Activated T-cell treated with anti-CD3 and anti-CD28 coated beads, Interleukin-2, amount 50 U/mL, for 4 hours (primary cell): ENCODE measurements at regions not wholly inside any gene's neighbourhood (a gene's known extent, or its start where the extent isn't known, plus 50 kb on each side); places are given as distances from the start of the nearest gene placed in this dataset.
"Not testable (repeated sequence)": the region's sequence is repeated elsewhere in the genome, so short reads cannot be mapped to it uniquely, and the experiment has no call there.

ENCODE experiments used
- ATAC-seq, 2 donors: fragments of 200-7000 bp; cut with Tn5 transposase; one replicate each; pipeline ENCODE4 v1.10.0; 2021
- DNase-seq: peaks from one replicate; pipeline ENCODE4 v3.0.0-alpha.2; 2020
- H3K27me3 Mint-ChIP-seq: one replicate; pipeline ENCODE4 v1.8.0; 2021; ENCODE audit warnings: low read depth, mixed read lengths
- H3K36me3 Mint-ChIP-seq: one replicate; pipeline ENCODE4 v1.8.0; 2022; ENCODE audit warnings: mixed read lengths; ENCODE audit not compliant: insufficient read depth
- H3K4me1 Mint-ChIP-seq: one replicate; pipeline ENCODE4 v1.8.0; 2021; ENCODE audit warnings: low read depth, mixed read lengths
- H3K4me3 Mint-ChIP-seq: one replicate; pipeline ENCODE4 v1.8.0; 2021; ENCODE audit warnings: mild to moderate bottlenecking, moderate library complexity, mixed read lengths
- H3K9me3 Mint-ChIP-seq: one replicate; pipeline ENCODE4 v1.8.0; 2021; ENCODE audit warnings: mixed read lengths

DNA sequence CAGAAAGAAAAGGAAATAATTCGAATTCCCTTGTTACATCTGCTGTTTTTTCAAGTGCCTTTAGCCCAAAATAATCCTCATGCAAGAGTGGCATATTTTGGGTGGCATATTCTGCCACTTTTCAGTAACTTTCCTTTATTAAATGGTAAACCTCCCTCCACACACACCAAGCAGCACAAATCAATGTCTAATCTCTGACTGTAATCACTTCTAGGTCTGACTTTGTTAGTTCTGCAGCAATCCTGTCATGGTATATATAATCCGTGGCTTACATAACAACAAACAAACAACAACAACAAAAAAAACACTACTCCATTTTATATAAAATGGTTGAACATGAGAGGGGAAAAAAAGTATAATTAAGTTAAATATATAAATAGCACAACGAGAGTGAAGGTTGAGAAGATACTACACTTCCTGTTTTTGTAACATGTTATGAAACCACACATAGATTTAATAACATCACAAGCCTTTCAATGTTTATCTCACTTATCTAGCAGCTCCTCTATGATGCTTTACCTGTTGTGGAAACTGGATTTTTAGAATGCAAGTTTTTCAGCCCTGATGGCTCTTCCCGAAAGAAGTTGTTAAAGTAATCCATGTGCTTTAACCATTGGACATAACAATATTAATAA is 715.4 kb downstream of the GRXCR1 start:
- Mint-ChIP-seq H3K4me1 (no peaks in the 10 kb centered on the region), H3K4me3 (no peak overlapping the region), H3K27me3 (no peaks in the 10 kb centered on the region), H3K9me3 (peaks cover 7% of the 10 kb centered on the region), H3K36me3 (no peaks in the 10 kb centered on the region)
- ATAC-seq (no peak), DNase-seq (no peak)

DNA sequence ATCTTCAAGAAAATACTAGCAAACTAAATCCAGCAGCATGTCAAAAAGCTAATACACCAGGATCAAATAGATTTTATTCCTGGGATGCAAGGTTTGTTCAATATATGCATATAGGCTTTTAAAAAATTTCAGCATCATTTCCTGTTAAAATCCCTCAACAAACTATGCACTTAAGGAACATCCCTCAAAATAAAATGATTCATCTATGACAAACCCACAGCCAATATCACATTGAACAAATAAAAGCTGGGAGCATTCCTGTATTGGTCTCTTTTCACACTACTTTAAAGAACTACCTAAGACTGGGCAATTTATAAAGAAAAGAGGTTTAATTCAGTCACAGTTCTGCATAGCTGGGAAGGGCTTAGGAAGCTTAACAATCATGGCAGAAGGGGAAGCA is 726.7 kb downstream of the GRXCR1 start:
- Mint-ChIP-seq H3K27me3 (no peaks in the 10 kb centered on the region), H3K36me3 (no peaks in the 10 kb centered on the region), H3K4me1 (no peaks in the 10 kb centered on the region), H3K9me3 (peaks cover 45% of the 10 kb centered on the region), H3K4me3 (no peak overlapping the region)
- no peak for ATAC-seq
- DNase-seq = no peak

DNA sequence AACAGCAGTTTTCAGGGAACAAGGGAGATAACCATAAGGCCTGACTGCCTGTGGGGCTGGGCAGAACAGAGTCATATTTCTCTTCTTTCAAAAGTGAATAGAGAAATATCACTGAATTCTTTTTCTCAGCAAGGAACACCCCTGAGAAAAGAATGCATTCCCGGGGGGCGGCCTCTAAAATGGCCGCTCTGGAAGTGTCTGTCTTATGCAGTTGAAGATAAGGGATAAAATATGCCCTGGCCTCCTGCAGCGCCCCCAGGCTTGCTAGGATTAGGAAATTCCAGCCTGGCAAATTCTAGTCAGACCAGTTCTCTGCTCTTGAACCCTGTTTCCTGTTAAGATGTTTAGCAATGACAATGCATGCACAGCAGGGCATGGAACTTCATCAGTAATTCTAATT is 745.4 kb downstream of the GRXCR1 start:
- not testable (repeated sequence) for H3K4me3 Mint-ChIP-seq, DNase-seq, H3K27me3 Mint-ChIP-seq, ATAC-seq, H3K36me3 Mint-ChIP-seq, H3K4me1 Mint-ChIP-seq
- H3K9me3 Mint-ChIP-seq = peaks cover 25% of the 10 kb centered on the region

DNA sequence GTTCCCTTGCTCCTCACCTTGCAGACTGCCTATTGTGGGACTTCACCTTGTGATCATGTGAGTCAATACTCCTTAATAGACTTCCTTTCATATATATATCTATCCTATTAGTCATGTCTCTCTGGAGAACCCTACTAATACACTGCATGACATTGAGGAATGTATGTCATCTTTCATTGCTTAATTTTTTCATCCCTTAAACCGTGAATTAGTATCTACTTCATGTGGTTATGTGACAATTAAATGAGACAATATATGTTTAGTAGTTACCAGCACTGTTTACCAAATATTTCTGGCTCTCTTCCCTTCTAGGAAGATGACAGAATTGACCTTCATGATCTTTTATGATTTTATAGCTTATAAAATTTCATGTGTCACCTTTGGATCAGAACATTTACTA is 759.5 kb downstream of the GRXCR1 start:
- no peaks in the 10 kb centered on the region for H3K36me3 Mint-ChIP-seq
- H3K9me3 Mint-ChIP-seq = peaks cover 23% of the 10 kb centered on the region
- no peaks in the 10 kb centered on the region for H3K4me1 Mint-ChIP-seq
- DNase-seq (no peak), ATAC-seq (no peak)
- H3K27me3 Mint-ChIP-seq = no peaks in the 10 kb centered on the region
- H3K4me3 Mint-ChIP-seq = no peak overlapping the region

DNA sequence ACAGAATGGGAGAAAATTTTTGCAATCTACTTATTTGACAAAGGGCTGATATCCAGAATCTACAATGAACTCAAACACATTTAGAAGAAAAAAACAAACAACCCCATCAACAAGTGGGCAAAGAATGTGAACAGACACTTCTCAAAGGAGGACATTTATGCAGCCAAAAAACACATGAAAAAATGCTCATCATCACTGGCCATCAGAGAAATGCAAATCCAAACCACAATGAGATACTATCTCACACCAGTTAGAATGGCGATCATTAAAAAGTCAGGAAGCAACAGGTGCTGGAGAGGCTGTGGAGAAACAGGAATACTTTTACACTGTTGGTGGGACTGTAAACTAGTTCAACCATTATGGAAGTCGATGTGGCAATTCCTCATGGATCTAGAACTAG is 767.0 kb downstream of the GRXCR1 start:
- H3K27me3 Mint-ChIP-seq, H3K4me1 Mint-ChIP-seq, ATAC-seq, H3K36me3 Mint-ChIP-seq, H3K4me3 Mint-ChIP-seq, DNase-seq: not testable (repeated sequence)
- H3K9me3 Mint-ChIP-seq = peaks cover 19% of the 10 kb centered on the region

DNA sequence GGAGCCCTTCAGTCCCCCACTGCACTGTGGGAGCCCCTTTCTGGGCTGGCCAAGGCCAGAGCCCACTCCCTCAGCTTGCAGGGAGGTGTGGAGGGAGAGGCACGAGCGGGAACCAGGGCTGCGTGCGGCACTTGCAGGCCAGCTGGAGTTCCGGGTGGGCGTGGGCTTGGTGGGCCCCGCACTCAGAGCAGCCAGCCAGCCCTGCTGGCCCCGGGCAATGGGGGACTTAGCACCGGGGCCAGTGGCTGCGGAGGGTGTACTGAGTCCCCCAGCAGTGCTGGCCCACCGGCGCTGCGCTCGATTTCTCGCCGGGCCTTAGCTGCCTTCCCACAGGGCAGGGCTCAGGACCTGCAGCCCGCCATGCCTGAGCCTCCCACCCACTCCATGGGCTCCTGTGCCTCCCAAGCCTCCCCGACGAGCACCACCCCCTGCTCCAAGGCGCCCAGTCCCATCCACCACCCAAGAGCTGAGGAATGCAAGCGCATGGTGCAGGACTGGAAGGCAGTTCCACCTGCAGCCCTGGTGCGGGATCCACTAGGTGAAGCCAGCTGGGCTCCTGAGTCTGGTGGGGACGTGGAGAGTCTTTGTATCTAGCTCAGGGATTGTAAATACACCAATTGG is 776.2 kb downstream of the KCTD8 start:
- H3K9me3 Mint-ChIP-seq = peaks cover 12% of the 10 kb centered on the region
- not testable (repeated sequence) for H3K27me3 Mint-ChIP-seq, H3K4me3 Mint-ChIP-seq, H3K4me1 Mint-ChIP-seq, ATAC-seq, DNase-seq, H3K36me3 Mint-ChIP-seq

DNA sequence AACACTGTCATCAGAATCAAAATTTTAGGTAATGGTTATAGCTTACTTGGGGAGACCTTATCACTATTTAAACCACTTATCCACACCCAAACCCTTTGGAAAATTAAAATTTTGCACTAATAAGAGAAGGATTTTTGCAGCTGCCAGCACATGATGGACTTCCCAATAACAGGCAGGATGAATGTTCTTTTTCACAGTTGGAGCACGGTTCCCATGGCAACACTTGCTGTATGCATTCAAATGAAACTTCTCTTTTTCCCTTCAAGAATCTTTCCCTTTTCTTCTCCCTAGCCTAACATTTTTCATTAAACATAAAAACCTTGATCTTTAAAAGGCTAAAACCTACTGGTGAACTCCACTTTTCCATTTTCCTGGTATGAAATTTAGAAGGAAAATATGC is 768.2 kb downstream of the KCTD8 start:
- ATAC-seq (no peak), DNase-seq (no peak)
- H3K4me1 Mint-ChIP-seq = no peaks in the 10 kb centered on the region
- H3K36me3 Mint-ChIP-seq = no peaks in the 10 kb centered on the region
- H3K27me3 Mint-ChIP-seq = no peaks in the 10 kb centered on the region
- no peak overlapping the region for H3K4me3 Mint-ChIP-seq
- H3K9me3 Mint-ChIP-seq = peaks cover 11% of the 10 kb centered on the region

DNA sequence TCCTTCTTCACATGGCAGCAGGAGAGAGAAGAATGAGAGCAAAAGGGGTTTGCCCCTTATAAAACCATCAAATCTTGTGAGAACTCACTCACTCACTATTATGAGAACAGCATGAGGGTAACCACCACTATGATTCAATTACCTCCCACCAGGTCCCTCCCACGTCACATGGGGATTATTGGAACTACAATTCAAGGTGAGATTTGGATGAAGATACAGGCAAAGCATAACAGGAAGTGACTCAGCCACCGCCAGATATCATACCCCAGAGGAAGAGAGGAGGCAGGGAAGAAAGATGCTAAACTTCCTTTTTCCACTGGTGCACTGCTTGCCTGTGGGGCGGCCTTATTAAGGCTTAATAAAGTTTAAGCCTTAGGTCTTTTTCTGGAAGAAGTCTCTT is 766.1 kb downstream of the KCTD8 start:
- no peak for DNase-seq
- no peak for ATAC-seq
- peaks cover 11% of the 10 kb centered on the region for H3K9me3 Mint-ChIP-seq
- H3K4me1 Mint-ChIP-seq = no peaks in the 10 kb centered on the region
- H3K4me3 Mint-ChIP-seq = no peak overlapping the region
- H3K36me3 Mint-ChIP-seq = no peaks in the 10 kb centered on the region
- H3K27me3 Mint-ChIP-seq = no peaks in the 10 kb centered on the region

DNA sequence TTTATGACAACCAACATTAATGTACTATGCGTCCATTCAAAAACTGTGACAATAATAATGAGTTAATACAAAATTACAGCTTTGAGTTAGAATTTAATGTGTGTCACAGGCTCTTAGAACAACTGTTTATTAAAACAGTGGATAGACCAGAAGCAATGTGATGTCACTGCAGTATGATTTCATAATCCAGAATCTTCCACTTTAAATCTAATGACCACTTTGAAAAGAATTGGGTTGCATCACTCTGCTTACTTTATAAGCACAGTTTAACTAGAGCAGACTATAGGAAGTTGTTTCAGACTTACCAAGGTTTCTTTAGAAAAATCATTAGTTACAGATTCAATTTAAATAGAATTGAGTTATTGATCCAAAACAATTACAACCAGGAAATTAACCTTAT is 758.5 kb downstream of the KCTD8 start:
- peaks cover 11% of the 10 kb centered on the region for H3K9me3 Mint-ChIP-seq
- ATAC-seq = no peak
- H3K4me3 Mint-ChIP-seq = no peak overlapping the region
- no peaks in the 10 kb centered on the region for H3K36me3 Mint-ChIP-seq
- DNase-seq = no peak
- H3K27me3 Mint-ChIP-seq = no peaks in the 10 kb centered on the region
- H3K4me1 Mint-ChIP-seq = no peaks in the 10 kb centered on the region

DNA sequence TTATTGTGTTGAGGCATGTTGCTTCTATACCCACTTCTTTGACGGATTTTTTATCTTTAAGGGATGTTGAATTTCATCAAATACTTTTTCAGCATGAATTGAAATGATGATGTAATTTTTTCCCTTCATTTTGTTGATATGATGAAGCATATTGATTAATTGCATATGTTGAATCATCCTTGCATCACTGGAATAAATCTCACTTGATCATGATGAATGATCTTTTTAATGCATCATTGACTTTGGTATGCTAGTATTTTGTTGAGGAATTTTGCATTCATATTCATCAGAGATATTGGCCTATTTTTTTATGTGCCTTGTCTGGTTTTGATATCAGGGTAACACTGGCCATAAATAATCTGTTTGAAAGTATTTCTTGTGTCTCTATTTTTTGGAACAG is 754.7 kb downstream of the KCTD8 start:
- ATAC-seq (no peak), DNase-seq (no peak)
- no peaks in the 10 kb centered on the region for H3K27me3 Mint-ChIP-seq
- no peaks in the 10 kb centered on the region for H3K36me3 Mint-ChIP-seq
- no peaks in the 10 kb centered on the region for H3K4me1 Mint-ChIP-seq
- H3K9me3 Mint-ChIP-seq = peaks cover 20% of the 10 kb centered on the region
- no peak overlapping the region for H3K4me3 Mint-ChIP-seq

DNA sequence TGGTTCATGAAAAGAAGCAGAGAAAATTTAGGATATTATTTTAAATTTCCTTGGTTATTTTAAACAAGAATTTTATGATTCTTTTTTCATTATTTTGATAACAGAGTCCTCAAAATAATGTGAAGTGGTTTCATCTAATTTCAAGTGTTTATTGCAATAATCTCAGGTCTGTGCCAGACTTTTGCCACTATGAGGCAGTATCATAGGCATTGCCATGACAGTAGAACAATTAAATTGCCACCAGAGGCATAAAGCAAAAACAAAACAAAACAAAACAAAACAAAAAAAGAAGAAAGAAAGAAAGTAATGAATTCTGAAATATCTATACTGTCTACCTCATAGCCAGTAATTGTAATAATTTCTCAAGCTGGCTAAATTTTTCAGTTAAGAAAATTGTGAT is 739.2 kb downstream of the KCTD8 start:
- ATAC-seq (no peak), DNase-seq (no peak)
- no peaks in the 10 kb centered on the region for H3K27me3 Mint-ChIP-seq
- no peaks in the 10 kb centered on the region for H3K4me1 Mint-ChIP-seq
- no peaks in the 10 kb centered on the region for H3K36me3 Mint-ChIP-seq
- H3K4me3 Mint-ChIP-seq = no peak overlapping the region
- peaks cover 27% of the 10 kb centered on the region for H3K9me3 Mint-ChIP-seq

DNA sequence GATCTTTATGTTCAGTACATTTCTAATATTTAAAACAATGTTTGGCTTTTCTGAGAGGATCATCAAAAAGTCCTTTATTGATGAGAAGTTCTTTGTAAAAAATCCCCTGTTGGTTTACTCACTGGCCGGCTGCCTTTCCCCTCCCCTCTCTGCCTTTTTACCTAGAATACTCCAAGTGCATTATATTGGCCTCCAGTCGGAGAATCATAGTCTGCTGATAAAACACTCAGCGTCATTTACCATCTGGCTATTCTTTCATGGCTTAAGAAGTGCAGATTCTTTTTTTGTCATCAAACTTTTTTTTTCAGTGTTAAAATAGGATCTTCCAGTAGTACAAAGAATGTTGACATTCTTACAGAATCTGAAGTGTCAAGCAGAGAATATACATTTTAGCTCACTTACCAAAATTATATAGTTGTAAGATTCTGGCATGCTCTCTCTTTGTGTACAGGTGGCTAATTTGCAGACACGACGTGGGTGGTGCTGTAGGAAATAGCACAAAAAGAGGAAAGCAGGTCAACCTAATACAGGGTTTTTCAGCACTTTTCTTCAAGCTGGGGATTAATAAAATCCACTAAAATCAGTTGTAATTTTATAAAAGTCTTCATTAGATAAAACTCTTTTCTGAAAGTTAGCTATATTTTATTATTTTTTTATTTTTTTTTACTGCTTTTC is 731.8 kb downstream of the KCTD8 start:
- no peaks in the 10 kb centered on the region for H3K4me1 Mint-ChIP-seq
- DNase-seq (no peak), ATAC-seq (no peak)
- H3K36me3 Mint-ChIP-seq = no peaks in the 10 kb centered on the region
- H3K9me3 Mint-ChIP-seq = peaks cover 10% of the 10 kb centered on the region
- H3K4me3 Mint-ChIP-seq = no peak overlapping the region
- H3K27me3 Mint-ChIP-seq = no peaks in the 10 kb centered on the region

DNA sequence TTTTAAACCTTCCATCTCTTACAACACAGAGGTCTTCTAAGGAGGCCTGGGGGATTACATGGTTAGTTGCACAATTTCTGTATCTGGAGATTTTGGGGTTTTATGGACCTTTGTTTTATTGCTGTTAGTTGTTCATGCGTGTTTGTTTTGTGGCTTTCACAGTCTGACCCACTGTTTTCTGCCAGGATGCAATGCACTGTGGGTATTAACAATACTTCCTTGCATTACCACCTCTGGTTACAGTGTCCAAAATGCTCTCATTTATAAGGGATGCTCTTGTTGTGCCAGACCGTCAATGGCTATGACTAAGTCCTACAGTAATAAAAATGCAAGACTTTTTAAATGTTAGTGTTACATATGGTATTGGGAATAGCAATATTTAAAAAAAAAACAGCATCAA is 730.2 kb downstream of the KCTD8 start:
- DNase-seq = no peak
- no peaks in the 10 kb centered on the region for H3K36me3 Mint-ChIP-seq
- H3K27me3 Mint-ChIP-seq = no peaks in the 10 kb centered on the region
- peaks cover 6% of the 10 kb centered on the region for H3K9me3 Mint-ChIP-seq
- H3K4me3 Mint-ChIP-seq = no peak overlapping the region
- H3K4me1 Mint-ChIP-seq = no peaks in the 10 kb centered on the region
- no peak for ATAC-seq

DNA sequence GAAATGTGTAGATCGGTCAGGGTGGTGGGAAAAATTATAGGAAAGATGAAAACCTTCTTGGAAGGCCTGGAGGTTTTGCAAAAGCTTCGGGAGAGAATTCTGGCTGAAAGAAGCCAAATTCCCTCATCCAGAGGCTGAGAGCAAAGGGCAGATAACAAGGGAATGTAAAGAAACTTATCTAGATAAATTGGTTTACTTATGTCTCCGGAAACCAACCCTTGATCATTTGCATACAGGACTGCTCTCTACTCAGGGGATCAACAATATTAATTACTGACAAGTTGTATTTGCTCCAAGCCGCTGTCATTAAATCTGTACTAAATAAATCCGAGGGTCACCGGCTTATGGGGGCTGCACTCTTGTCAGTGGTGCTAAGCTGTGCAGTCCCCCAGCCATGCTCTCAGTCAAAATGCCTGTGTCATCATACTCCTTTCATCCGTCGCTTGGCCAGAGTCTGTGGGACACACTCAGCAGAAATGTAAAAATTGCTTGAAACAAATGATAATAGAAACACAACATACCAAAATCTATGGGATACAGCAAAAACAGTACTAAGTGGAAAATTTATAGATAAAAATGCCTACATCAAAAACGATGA is 715.7 kb downstream of the KCTD8 start:
- peaks cover 26% of the 10 kb centered on the region for H3K9me3 Mint-ChIP-seq
- H3K27me3 Mint-ChIP-seq = no peaks in the 10 kb centered on the region
- no peak for DNase-seq
- H3K4me1 Mint-ChIP-seq = no peaks in the 10 kb centered on the region
- H3K36me3 Mint-ChIP-seq = no peaks in the 10 kb centered on the region
- H3K4me3 Mint-ChIP-seq = no peak overlapping the region
- ATAC-seq = no peak

DNA sequence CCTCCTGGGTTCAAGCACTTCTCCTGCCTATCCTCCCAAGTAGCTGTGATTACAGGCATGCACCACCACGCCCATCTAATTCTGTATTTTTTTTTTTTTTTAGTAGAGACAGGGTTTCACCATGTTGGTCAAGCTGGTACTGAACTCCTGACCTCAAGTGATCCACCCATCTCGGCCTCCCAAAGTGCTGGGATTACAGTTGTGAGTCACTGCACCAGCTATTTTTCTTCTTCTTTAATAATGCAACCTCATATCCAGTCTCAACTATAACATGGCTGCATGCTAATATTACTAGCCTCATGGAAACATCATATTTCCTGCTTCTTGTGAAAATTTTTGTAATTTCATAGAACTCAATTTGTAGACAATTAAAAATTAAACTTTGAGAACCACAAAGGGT is 706.5 kb downstream of the KCTD8 start:
- Mint-ChIP-seq H3K36me3 (no peaks in the 10 kb centered on the region), H3K4me3 (no peak overlapping the region), H3K4me1 (no peaks in the 10 kb centered on the region), H3K27me3 (no peaks in the 10 kb centered on the region), H3K9me3 (peaks cover 13% of the 10 kb centered on the region)
- no peak for ATAC-seq
- no peak for DNase-seq
